C4-2B (cell line): ENCODE measurements at regions not wholly inside any gene's neighbourhood (a gene's known extent, or its start where the extent isn't known, plus 50 kb on each side); places are given as distances from the start of the nearest gene placed in this dataset.

ENCODE experiments used
- H3K27ac ChIP-seq: fragments of 450-650 bp; 2 replicates; pipeline ENCODE4 v1.5.1; 2017
- CTCF ChIP-seq: fragments of 450-650 bp; conservative IDR thresholded peaks from 2 replicates; pipeline ENCODE4 v1.5.1; 2017; ENCODE audit warnings: mild to moderate bottlenecking
- ZFX ChIP-seq: fragments of 450-650 bp; IDR thresholded peaks from 2 replicates; pipeline ENCODE4 v1.6.1; 2017

GRCh38 chr2:157986761-157987160, 110.6 kb upstream of the ACVR1 start:
- TF ChIP-seq ZFX: no peak
- TF ChIP-seq CTCF: no peak
- no peak overlapping the region for H3K27ac ChIP-seq

GRCh38 chr2:157984866-157985265, 108.7 kb upstream of the ACVR1 start:
- no peak overlapping the region for H3K27ac ChIP-seq
- TF ChIP-seq ZFX (no peak), CTCF (no peak)

GRCh38 chr2:157980020-157980419, 103.9 kb upstream of the ACVR1 start:
- H3K27ac ChIP-seq: no peak overlapping the region
- TF ChIP-seq CTCF (no peak), ZFX (no peak)

- no peak overlapping the region for H3K27ac ChIP-seq
- no peak for TF ChIP-seq CTCF
- TF ChIP-seq ZFX: no peak
These were observed 95.6 kb upstream of the ACVR1 start for GRCh38 chr2:157971702-157972101.

- H3K27ac ChIP-seq: no peak overlapping the region
- TF ChIP-seq CTCF (no peak), ZFX (no peak)
These were observed 91.7 kb upstream of the ACVR1 start for GRCh38 chr2:157967856-157968255.

GRCh38 chr2:157959249-157959648, 83.1 kb upstream of the ACVR1 start:
- TF ChIP-seq ZFX (no peak), CTCF (no peak)
- H3K27ac ChIP-seq: no peak overlapping the region

- TF ChIP-seq ZFX (no peak), CTCF (no peak)
- H3K27ac ChIP-seq: no peak overlapping the region
These were observed 81.5 kb upstream of the ACVR1 start for GRCh38 chr2:157957596-157957995.
